ENCODE measurements at regions not wholly inside any gene's neighbourhood (a gene's known extent, or its start where the extent isn't known, plus 50 kb on each side); places are given as distances from the start of the nearest gene placed in this dataset.

GRCh38 chr6:25057111-25057905 lies 121.5 kb upstream of the RIPOR2 start:
- H3K4me2 ChIP-seq (ENCODE audit: low read depth, low read length, poor library complexity, severe bottlenecking), result peak overlapping the region; percentile 94
- H4K20me1 ChIP-seq (ENCODE audit: insufficient read depth, low read length, poor library complexity, severe bottlenecking), result no peaks in the 10 kb centered on the region
- H3K4me1 ChIP-seq (ENCODE audit: insufficient read depth, low read length, poor library complexity, severe bottlenecking), result peaks cover 72% of the 10 kb centered on the region
- no peaks in the 10 kb centered on the region for H3K27me3 ChIP-seq (ENCODE audit: insufficient read depth, low read length, poor library complexity, severe bottlenecking)
- H3K79me2 ChIP-seq (ENCODE audit: insufficient read depth, low read length), result 0 out of 2 replicates have a peak, but pooled peaks cover 6% of the 10 kb centered on the region
- H3K9me2 ChIP-seq (replicated peaks; ENCODE audit: low read depth, low read length), result no peaks in the 10 kb centered on the region
- peak overlapping the region; percentile 16; the same call in 1 of the 2 replicates for H2AFZ ChIP-seq (ENCODE audit: low read length)
- H3K9ac ChIP-seq (ENCODE audit: low read depth, low read length, poor library complexity, severe bottlenecking), result peak overlapping the region; percentile 92
- no peaks in the 10 kb centered on the region for H3K36me3 ChIP-seq (ENCODE audit: insufficient read depth, low read length)
- H3K9me3 ChIP-seq (ENCODE audit: insufficient read depth, low read depth, low read length), result no peaks in the 10 kb centered on the region
- no peak for TF ChIP-seq EZH2phosphoT487 (IDR thresholded peaks at IDR 0.05; ENCODE audit: borderline replicate concordance)
- TF ChIP-seq, protein P1, sequence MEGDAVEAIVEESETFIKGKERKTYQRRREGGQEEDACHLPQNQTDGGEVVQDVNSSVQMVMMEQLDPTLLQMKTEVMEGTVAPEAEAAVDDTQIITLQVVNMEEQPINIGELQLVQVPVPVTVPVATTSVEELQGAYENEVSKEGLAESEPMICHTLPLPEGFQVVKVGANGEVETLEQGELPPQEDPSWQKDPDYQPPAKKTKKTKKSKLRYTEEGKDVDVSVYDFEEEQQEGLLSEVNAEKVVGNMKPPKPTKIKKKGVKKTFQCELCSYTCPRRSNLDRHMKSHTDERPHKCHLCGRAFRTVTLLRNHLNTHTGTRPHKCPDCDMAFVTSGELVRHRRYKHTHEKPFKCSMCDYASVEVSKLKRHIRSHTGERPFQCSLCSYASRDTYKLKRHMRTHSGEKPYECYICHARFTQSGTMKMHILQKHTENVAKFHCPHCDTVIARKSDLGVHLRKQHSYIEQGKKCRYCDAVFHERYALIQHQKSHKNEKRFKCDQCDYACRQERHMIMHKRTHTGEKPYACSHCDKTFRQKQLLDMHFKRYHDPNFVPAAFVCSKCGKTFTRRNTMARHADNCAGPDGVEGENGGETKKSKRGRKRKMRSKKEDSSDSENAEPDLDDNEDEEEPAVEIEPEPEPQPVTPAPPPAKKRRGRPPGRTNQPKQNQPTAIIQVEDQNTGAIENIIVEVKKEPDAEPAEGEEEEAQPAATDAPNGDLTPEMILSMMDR (conservative IDR thresholded peaks at IDR 0.05; ENCODE audit: low read length), result peak; percentile 33; the same call in 1 of the 2 replicates
- peak overlapping the region; percentile 68 for H3K4me3 ChIP-seq (ENCODE audit: low read length, poor library complexity, severe bottlenecking)
- peaks cover 10% of the 10 kb centered on the region for H3F3A ChIP-seq (ENCODE audit: low read depth)

DNA sequence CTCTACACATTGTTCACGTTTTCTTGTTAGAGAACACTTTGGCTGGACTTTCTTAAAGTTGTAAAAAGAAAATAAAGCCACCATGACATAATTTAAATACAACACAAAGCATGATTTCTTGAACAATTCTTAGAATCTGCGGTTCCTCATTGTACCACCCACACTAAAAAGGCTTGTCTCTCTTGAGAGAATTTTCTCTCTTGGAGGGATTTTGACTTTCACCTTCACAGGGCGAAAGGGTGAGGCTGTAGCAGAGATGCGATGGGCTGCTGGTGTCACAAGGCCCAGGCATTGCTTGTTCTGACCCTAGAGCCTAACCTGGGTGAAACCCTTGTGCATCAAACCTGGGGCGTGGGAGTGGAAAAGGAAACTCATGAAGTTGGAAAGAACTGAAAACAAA lies 122.7 kb upstream of the RIPOR2 start:
- peak overlapping the region; percentile 36 for H2AFZ ChIP-seq (ENCODE audit: low read length)
- peaks cover 10% of the 10 kb centered on the region for H3F3A ChIP-seq (ENCODE audit: low read depth)

GRCh38 chr6:25058941-25059340 lies 123.2 kb upstream of the RIPOR2 start:
- peaks cover 10% of the 10 kb centered on the region for H3F3A ChIP-seq (ENCODE audit: low read depth)
- TF ChIP-seq, protein P1 (conservative IDR thresholded peaks at IDR 0.05; ENCODE audit: low read length), result no peak
- TF ChIP-seq EZH2phosphoT487 (IDR thresholded peaks at IDR 0.05; ENCODE audit: borderline replicate concordance), result no peak
- H2AFZ ChIP-seq (ENCODE audit: low read length), result peak overlapping the region; percentile 36
- H3K4me3 ChIP-seq (ENCODE audit: low read length, poor library complexity, severe bottlenecking), result no peak overlapping the region
- no peaks in the 10 kb centered on the region for H4K20me1 ChIP-seq (ENCODE audit: insufficient read depth, low read length, poor library complexity, severe bottlenecking)
- H3K9me3 ChIP-seq (ENCODE audit: insufficient read depth, low read depth, low read length), result no peaks in the 10 kb centered on the region
- 0 out of 2 replicates have a peak, but pooled peaks cover 6% of the 10 kb centered on the region for H3K79me2 ChIP-seq (ENCODE audit: insufficient read depth, low read length)
- no peaks in the 10 kb centered on the region for H3K27me3 ChIP-seq (ENCODE audit: insufficient read depth, low read length, poor library complexity, severe bottlenecking)
- no peaks in the 10 kb centered on the region for H3K9me2 ChIP-seq (replicated peaks; ENCODE audit: low read depth, low read length)
- H3K9ac ChIP-seq (ENCODE audit: low read depth, low read length, poor library complexity, severe bottlenecking), result peak overlapping the region; percentile 42
- H3K4me2 ChIP-seq (ENCODE audit: low read depth, low read length, poor library complexity, severe bottlenecking), result peak overlapping the region; percentile 27
- H3K36me3 ChIP-seq (ENCODE audit: insufficient read depth, low read length), result no peaks in the 10 kb centered on the region
- H3K4me1 ChIP-seq (ENCODE audit: insufficient read depth, low read length, poor library complexity, severe bottlenecking), result peaks cover 56% of the 10 kb centered on the region

More for the DNA sequence above, 122.7 kb upstream of the RIPOR2 start:
- Histone ChIP-seq H3K9ac (ENCODE audit: low read depth, low read length, poor library complexity, severe bottlenecking) (peak overlapping the region; percentile 42), H3K9me3 (ENCODE audit: insufficient read depth, low read depth, low read length) (no peaks in the 10 kb centered on the region), H3K4me2 (ENCODE audit: low read depth, low read length, poor library complexity, severe bottlenecking) (peak overlapping the region; percentile 27), H3K4me3 (ENCODE audit: low read length, poor library complexity, severe bottlenecking) (no peak overlapping the region), H3K79me2 (ENCODE audit: insufficient read depth, low read length) (0 out of 2 replicates have a peak, but pooled peaks cover 6% of the 10 kb centered on the region), H3K27me3 (ENCODE audit: insufficient read depth, low read length, poor library complexity, severe bottlenecking) (no peaks in the 10 kb centered on the region), H3K36me3 (ENCODE audit: insufficient read depth, low read length) (no peaks in the 10 kb centered on the region), H3K4me1 (ENCODE audit: insufficient read depth, low read length, poor library complexity, severe bottlenecking) (peaks cover 61% of the 10 kb centered on the region), H3K9me2 (replicated peaks; ENCODE audit: low read depth, low read length) (no peaks in the 10 kb centered on the region), H4K20me1 (ENCODE audit: insufficient read depth, low read length, poor library complexity, severe bottlenecking) (no peaks in the 10 kb centered on the region)
- TF ChIP-seq, protein P1 (conservative IDR thresholded peaks at IDR 0.05; ENCODE audit: low read length), result no peak
- no peak for TF ChIP-seq EZH2phosphoT487 (IDR thresholded peaks at IDR 0.05; ENCODE audit: borderline replicate concordance)

Measured in Loucy (cell line).